Esophagus muscularis mucosa (tissue), 4 donors: ENCODE measurements at regions not wholly inside any gene's neighbourhood (a gene's known extent, or its start where the extent isn't known, plus 50 kb on each side); places are given as distances from the start of the nearest gene placed in this dataset.

Source experiments
- DNase-seq: peaks from one replicate; pipeline ENCODE4 v3.0.0-alpha.2; 2017; ENCODE audit errors: extremely low spot score
- H3K27ac ChIP-seq, 4 donors: fragments of 200-600 bp; sonication (generic); replicated peaks in 1 of 4; 1 replicate in 3 of 4; 2 replicates in 1 of 4; pipeline ENCODE4 v1.5.1; 2016 to 2019; ENCODE audit warnings: mild to moderate bottlenecking in 1 of 4
- H3K27me3 ChIP-seq, 4 donors: fragments of 200-600 bp; sonication (generic); one replicate each; pipeline versions ENCODE4 v1.5.1 to v1.6.0; 2016 to 2019
- H3K36me3 ChIP-seq, 4 donors: fragments of 200-600 bp; sonication (generic); one replicate each; pipeline ENCODE4 v1.5.1; 2016 to 2019
- H3K4me1 ChIP-seq, 4 donors: fragments of 200-600 bp; sonication (generic); one replicate each; pipeline ENCODE4 v1.5.1; 2016 to 2019
- H3K4me3 ChIP-seq, 4 donors: fragments of 200-600 bp; sonication (generic); 1 replicate in 2 of 4; 2 replicates in 2 of 4; pipeline ENCODE4 v1.5.1; 2016 to 2019; ENCODE audit warnings: mild to moderate bottlenecking in 4 of 4, moderate library complexity in 1 of 4
- H3K9me3 ChIP-seq, 4 donors: fragments of 200-600 bp; sonication (generic); 1 replicate in 3 of 4; 2 replicates in 1 of 4; pipeline ENCODE4 v1.5.1; 2016 to 2019
- CTCF ChIP-seq, 3 experiments: fragments of 200-600 bp in 2 of 3; fragments of 450-650 bp in 1 of 3; sonication (generic) in 2 of 3; IDR thresholded peaks; one replicate each; pipeline ENCODE4 v1.5.1; 2017 to 2019; ENCODE audit warnings: antibody characterized with exemption in 3 of 3, mild to moderate bottlenecking in 2 of 3, moderate library complexity in 1 of 3
- EP300 ChIP-seq: sonication (generic); formaldehyde crosslinking; IDR thresholded peaks from one replicate; pipeline ENCODE4 v1.6.1; 2017; ENCODE audit warnings: antibody characterized with exemption
- POLR2A ChIP-seq: fragments of 450-650 bp; IDR thresholded peaks from one replicate; pipeline ENCODE4 v1.6.1; 2017; ENCODE audit warnings: antibody characterized with exemption, moderate library complexity, mild to moderate bottlenecking, low read depth
- POLR2AphosphoS5 ChIP-seq, 2 donors: sonication (generic); formaldehyde crosslinking; IDR thresholded peaks; one replicate each; pipeline ENCODE4 v1.6.1; 2017; ENCODE audit warnings: antibody characterized with exemption in 2 of 2
- WGBS: methylation state at CpG from one replicate; pipeline ENCODE4 v1.1.5; 2018; 5-methylcytosine and 5-hydroxymethylcytosine counted together
- intact Hi-C: fragments of 100-400 bp; cut with DNase I; formaldehyde crosslinking; loops from one replicate; pipeline ENCODE4 v1.15.1; 2023

DNA sequence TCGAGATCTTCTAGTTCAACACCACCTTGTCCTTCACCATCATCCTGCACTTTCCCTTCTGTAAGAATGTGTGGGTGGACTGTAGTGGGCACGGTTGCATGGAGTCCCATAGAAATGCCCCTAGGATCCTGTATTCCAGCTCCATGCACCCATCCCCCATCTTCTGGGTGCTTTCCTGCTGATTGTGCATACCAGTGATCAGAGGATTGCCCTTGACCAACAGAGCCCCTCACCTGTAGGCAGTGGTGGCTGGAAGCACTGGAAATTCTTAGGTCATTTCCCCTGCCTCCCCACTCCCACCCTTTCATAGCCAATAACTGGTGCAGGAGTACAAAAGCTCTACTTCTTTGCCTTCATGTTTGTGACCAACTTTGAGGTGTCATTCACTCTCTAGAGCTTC, 213.4 kb upstream of the ARSJ start:
- TF ChIP-seq POLR2A = no peak
- no peak for TF ChIP-seq CTCF (IDR thresholded peaks at IDR 0.05)
- TF ChIP-seq POLR2AphosphoS5 (IDR thresholded peaks at IDR 0.05) = no peak
- no peak for TF ChIP-seq EP300
- Histone ChIP-seq H3K27me3 (no peaks in the 10 kb centered on the region), H3K9me3 (no peaks in the 10 kb centered on the region), H3K27ac (no peak overlapping the region), H3K4me1 (no peaks in the 10 kb centered on the region), H3K4me3 (no peak overlapping the region), H3K36me3 (no peaks in the 10 kb centered on the region)
- intact Hi-C loops = no loop called here
- WGBS = 89% methylated on average over 2 of the region's 2 CpGs
- DNase-seq = no peak

DNA sequence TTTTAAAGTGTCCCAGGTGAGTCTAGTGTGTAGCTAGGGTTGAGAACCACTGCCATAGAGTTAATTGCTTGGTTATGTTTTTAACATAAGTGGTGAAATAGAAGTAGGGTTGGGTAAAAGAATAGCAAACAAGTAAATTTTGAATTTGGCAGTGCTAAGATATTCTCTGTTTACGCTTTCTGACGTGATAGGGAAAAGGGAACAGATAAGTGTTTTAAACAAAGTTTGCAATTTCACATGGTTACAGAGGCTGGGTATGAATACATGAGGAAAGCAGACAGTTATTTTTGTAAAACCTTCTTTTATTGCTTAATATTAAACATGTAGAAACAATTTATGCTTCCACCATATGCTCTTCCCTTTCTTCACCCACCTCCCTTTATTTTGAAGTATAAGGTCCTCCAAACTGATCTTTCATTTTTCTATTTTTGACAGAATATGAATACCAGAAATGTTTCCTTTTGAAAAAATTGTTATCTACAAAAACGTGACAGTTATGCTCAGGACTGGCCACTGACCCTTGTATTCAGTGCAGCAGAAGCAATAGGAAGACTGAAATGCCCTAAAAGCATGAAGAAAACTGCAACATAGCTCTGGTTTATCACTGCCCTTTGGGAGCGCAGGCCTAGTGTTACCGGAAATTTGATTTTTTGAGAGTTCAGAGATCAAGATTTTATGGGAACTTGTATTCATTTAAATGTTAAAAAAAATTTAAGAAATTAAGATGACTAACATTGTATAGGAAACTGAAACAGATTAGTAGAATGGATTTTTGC, 214.4 kb upstream of the ARSJ start:
- no peaks in the 10 kb centered on the region for H3K9me3 ChIP-seq
- 74% methylated on average over 5 of the region's 5 CpGs for WGBS
- intact Hi-C loops = no loop called here

DNA sequence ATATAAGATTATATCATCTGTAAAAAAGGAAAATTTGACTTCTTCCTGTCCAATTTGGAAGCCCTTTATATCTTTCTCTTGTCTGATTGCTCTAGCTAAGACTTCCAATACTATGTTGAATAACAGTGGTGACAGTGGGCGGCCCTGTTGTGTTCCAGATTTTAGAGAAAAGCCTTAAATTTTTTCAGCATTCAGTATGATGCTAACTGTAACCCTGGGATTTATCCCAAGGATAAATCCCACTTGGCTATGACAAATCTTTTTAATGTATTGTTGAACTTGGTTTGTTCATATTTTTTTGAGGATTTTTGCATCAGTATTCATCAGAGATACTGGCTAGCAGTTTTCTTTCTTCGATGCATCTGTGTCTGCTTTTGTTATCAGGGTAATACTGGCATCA, 217.2 kb upstream of the ARSJ start:
- 86% methylated on average over 2 of the region's 2 CpGs for WGBS
- Histone ChIP-seq H3K27ac (no peak overlapping the region), H3K4me1 (no peaks in the 10 kb centered on the region), H3K9me3 (no peaks in the 10 kb centered on the region), H3K4me3 (no peak overlapping the region), H3K27me3 (no peaks in the 10 kb centered on the region), H3K36me3 (no peaks in the 10 kb centered on the region)
- no peak for DNase-seq
- TF ChIP-seq POLR2A (no peak), CTCF (IDR thresholded peaks at IDR 0.05) (no peak), POLR2AphosphoS5 (IDR thresholded peaks at IDR 0.05) (no peak), EP300 (no peak)
- intact Hi-C loops = no loop called here

More for the DNA sequence above, 214.4 kb upstream of the ARSJ start:
- Histone ChIP-seq H3K27ac (no peak overlapping the region), H3K4me1 (no peaks in the 10 kb centered on the region), H3K36me3 (no peaks in the 10 kb centered on the region), H3K4me3 (no peak overlapping the region), H3K27me3 (no peaks in the 10 kb centered on the region)
- no peak for TF ChIP-seq POLR2AphosphoS5 (IDR thresholded peaks at IDR 0.05)
- TF ChIP-seq CTCF (IDR thresholded peaks at IDR 0.05) = no peak
- TF ChIP-seq EP300 = no peak
- TF ChIP-seq POLR2A = no peak
- DNase-seq = no peak

- Histone ChIP-seq H3K9me3 (no peaks in the 10 kb centered on the region), H3K27me3 (no peaks in the 10 kb centered on the region), H3K4me1 (no peaks in the 10 kb centered on the region), H3K36me3 (no peaks in the 10 kb centered on the region), H3K4me3 (no peak overlapping the region), H3K27ac (no peak overlapping the region)
- 96% methylated on average over 3 of the region's 3 CpGs for WGBS
- intact Hi-C loops = no loop called here
- TF ChIP-seq EP300 = no peak
- no peak for TF ChIP-seq POLR2AphosphoS5 (IDR thresholded peaks at IDR 0.05)
- no peak for TF ChIP-seq POLR2A
- TF ChIP-seq CTCF (IDR thresholded peaks at IDR 0.05) = no peak
- DNase-seq = no peak
Measured at GRCh38 chr4:114200026-114200425, 220.6 kb upstream of the ARSJ start.

- H3K27ac ChIP-seq = no peak overlapping the region
- intact Hi-C loops = loop anchor here (5.0 kb wide), 1 partner anchor 172 kb away; no protein-coding TSS in a partner anchor
- H3K9me3 ChIP-seq = no peaks in the 10 kb centered on the region
- TF ChIP-seq POLR2AphosphoS5 (IDR thresholded peaks at IDR 0.05) = no peak
- no peak for TF ChIP-seq EP300
- TF ChIP-seq POLR2A = no peak
- TF ChIP-seq CTCF (IDR thresholded peaks at IDR 0.05) = no peak
- DNase-seq = no peak
- H3K4me1 ChIP-seq = peaks cover 0 to 11% (median 0%) of the 10 kb centered on the region in 4 donors
- no peaks in the 10 kb centered on the region for H3K27me3 ChIP-seq
- 95% methylated on average over 1 of the region's 1 CpG for WGBS
- H3K4me3 ChIP-seq = no peak overlapping the region
- H3K36me3 ChIP-seq = no peaks in the 10 kb centered on the region
Measured at GRCh38 chr4:114205261-114205660, 225.8 kb upstream of the ARSJ start.
